22Rv1 (cell line): ENCODE measurements at regions not wholly inside any gene's neighbourhood (a gene's known extent, or its start where the extent isn't known, plus 50 kb on each side); places are given as distances from the start of the nearest gene placed in this dataset.

Experiments
- CTCF ChIP-seq: fragments of 450-650 bp; IDR thresholded peaks from 2 replicates; pipeline ENCODE4 v1.5.1; 2017; ENCODE audit warnings: mild to moderate bottlenecking
- ZFX ChIP-seq: fragments of 450-650 bp; IDR thresholded peaks from 2 replicates; pipeline ENCODE4 v1.6.1; 2017; ENCODE audit warnings: antibody characterized with exemption, borderline replicate concordance

DNA sequence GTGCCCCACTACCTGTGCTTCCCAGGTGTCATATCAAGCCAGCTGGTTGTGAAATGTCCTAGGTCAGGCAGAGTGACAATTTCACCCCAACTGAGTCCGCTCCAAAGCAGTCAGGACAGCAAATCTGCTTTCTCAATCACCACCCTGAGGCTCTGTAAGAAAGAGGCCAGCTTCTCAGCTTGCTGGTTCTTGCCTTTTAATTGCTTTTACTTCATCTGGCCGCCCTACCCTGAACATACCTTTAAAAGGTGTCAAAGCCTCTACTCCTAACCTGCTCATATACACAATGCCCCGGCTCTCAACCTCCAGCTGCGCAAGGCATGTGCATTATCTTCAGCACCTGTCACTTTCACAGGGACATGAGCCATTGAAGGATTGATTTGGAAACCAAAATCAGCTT, 581.6 kb downstream of the NPHP4 start:
- TF ChIP-seq CTCF (no peak), ZFX (no peak)
